Rectal smooth muscle tissue (tissue), 1 donor: ENCODE measurements at regions not wholly inside any gene's neighbourhood (a gene's known extent, or its start where the extent isn't known, plus 50 kb on each side); places are given as distances from the start of the nearest gene placed in this dataset.
"Not testable (repeated sequence)": the region's sequence is repeated elsewhere in the genome, so short reads cannot be mapped to it uniquely, and the experiment has no call there.

Experiments
- H3K27ac ChIP-seq: one replicate; pipeline ENCODE4 v1.7.0; 2013; ENCODE audit warnings: low read depth, low read length, inconsistent platforms
- H3K27me3 ChIP-seq: one replicate; pipeline ENCODE4 v1.7.0; 2013; ENCODE audit warnings: low read length; ENCODE audit not compliant: control insufficient read depth, insufficient read depth
- H3K36me3 ChIP-seq: one replicate; pipeline ENCODE4 v1.7.0; 2013; ENCODE audit warnings: low read length; ENCODE audit not compliant: control insufficient read depth, insufficient read depth
- H3K4me1 ChIP-seq: one replicate; pipeline ENCODE4 v1.7.0; 2013; ENCODE audit warnings: low read length; ENCODE audit not compliant: control insufficient read depth, insufficient read depth
- H3K4me3 ChIP-seq: one replicate; pipeline ENCODE4 v1.7.0; 2013; ENCODE audit warnings: low read length
- H3K9ac ChIP-seq: one replicate; pipeline ENCODE4 v1.7.0; 2013; ENCODE audit warnings: low read length

DNA sequence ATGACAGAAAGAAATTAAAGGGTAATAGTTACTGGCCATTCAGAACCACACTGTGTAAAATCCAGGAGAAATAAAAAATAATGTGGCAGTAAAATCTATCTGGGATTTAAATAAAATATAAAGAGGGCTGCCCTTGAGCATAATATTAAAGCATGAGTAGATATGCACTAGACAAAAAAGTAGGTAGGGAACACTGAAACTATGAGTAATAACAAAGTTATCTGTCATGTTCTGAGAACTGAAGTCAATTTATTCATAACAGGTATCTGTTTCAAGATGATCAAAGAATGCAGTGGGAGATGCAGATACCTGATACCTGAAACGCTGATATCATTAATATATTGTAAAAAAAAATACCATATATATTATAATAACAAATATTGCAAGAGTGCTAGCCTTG, 1672.0 kb downstream of the SLITRK5 start:
- H3K27me3 ChIP-seq: no peaks in the 10 kb centered on the region
- H3K36me3 ChIP-seq: no peaks in the 10 kb centered on the region
- H3K27ac ChIP-seq: no peak overlapping the region
- no peak overlapping the region for H3K4me3 ChIP-seq
- H3K9ac ChIP-seq: no peak overlapping the region
- H3K4me1 ChIP-seq: no peaks in the 10 kb centered on the region

DNA sequence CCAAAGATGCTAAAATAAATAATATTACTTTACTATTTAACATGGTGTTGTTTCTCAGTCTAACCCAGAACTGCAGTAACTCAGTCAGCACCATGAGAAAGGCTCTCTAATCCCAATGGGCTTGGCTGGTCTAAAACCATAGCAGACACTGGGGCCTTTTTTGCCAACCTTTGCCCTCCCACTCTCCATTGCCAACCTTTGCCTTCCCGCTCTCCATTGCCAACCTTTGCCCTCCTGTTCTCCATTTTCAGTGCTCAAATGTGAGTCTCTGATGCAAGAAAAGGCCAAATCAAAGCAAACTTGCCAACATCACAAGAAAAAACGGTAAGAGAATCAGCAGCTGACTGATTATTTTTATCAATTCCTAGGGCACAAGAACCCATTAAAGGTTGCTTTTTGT, 1681.2 kb downstream of the SLITRK5 start:
- H3K36me3 ChIP-seq: no peaks in the 10 kb centered on the region
- no peaks in the 10 kb centered on the region for H3K27me3 ChIP-seq
- H3K4me3 ChIP-seq: no peak overlapping the region
- H3K9ac ChIP-seq: no peak overlapping the region
- H3K27ac ChIP-seq: no peak overlapping the region
- no peaks in the 10 kb centered on the region for H3K4me1 ChIP-seq

DNA sequence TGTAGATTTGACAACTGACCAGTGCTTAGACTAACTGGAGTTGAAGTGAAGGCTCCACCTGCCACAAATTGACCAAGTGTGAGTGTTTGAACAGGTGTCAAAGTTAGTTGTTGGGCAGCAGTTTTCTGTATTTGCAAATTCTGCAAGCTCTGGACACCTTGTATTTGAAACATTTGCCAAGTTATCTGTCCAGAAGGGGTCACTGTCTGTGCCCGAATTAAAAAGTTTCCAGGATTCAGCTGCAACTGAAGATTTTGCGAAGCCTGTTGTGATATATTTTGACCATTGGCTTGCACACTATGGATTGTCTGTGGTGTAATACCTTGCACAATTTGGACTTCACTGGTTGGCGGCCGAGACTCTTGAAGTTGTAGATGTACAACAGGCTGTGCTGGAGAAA, 1690.7 kb downstream of the SLITRK5 start:
- Histone ChIP-seq H3K4me3 (no peak overlapping the region), H3K4me1 (no peaks in the 10 kb centered on the region), H3K27ac (no peak overlapping the region), H3K36me3 (no peaks in the 10 kb centered on the region), H3K9ac (no peak overlapping the region), H3K27me3 (no peaks in the 10 kb centered on the region)

DNA sequence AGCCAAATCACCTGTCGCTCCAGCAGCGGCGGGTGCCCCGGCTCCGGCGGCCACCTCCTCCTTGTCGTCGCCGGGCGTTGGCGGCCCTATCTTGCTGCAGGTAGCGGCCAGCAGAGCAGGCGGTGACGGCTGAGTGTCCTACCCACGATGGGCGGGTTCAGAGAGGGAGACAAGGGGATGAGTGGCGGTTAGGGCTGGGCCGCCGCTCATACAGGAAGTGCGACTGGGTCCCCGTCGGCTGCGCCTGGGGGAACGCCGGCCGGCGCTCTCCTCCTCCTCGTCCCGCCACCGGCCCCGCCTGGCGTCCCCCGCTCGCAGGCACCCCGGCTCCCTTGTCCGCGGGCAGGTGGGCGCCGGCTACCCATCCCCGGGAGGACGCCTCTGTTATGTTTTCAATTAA, 1692.0 kb downstream of the SLITRK5 start:
- no peaks in the 10 kb centered on the region for H3K27me3 ChIP-seq
- no peak overlapping the region for H3K4me3 ChIP-seq
- H3K4me1 ChIP-seq: no peaks in the 10 kb centered on the region

DNA sequence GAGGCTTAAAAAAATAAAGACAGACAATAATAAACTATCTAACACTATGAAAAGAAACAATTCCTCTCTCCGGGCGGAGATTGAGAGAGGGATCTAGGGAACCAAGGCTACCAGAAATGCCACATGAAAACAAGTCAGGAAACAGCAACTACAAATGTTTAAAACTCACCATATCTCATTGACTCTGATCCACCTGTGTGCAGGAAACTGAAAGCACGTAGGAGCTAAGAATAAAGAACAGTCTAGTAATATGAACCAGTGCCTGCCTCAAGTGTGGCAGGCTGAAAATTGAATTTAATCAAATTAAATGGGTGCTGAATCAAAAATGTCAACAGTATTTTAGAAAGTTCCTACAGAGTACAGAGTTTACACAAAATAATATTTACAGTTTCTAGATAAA, 1701.0 kb downstream of the SLITRK5 start:
- H3K4me3 ChIP-seq: no peak overlapping the region
- no peaks in the 10 kb centered on the region for H3K4me1 ChIP-seq
- no peaks in the 10 kb centered on the region for H3K27me3 ChIP-seq
- H3K27ac ChIP-seq: no peak overlapping the region
- H3K9ac ChIP-seq: no peak overlapping the region
- H3K36me3 ChIP-seq: no peaks in the 10 kb centered on the region

More for the DNA sequence above, 1692.0 kb downstream of the SLITRK5 start:
- H3K27ac ChIP-seq: no peak overlapping the region
- no peaks in the 10 kb centered on the region for H3K36me3 ChIP-seq
- no peak overlapping the region for H3K9ac ChIP-seq

DNA sequence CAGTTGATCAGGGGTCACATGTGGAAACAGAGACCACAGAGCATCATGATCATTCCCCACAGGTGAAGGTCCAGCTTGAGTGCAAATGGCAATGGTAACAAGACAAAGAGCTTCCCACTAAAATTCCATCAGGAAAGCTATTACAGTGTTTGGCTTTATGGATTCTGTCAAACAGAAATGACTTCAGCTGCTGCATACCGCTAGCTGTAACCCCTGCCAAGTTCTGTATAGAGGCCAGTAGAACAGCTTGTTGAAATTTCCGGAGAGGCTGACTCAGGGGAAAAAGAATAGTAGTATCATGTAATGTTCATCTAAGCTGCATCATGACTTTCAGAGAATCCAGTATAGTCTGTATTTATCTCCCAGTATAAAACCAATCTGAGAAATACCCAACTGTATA, 1704.7 kb downstream of the SLITRK5 start:
- no peak overlapping the region for H3K27ac ChIP-seq
- H3K4me3 ChIP-seq: no peak overlapping the region
- no peaks in the 10 kb centered on the region for H3K4me1 ChIP-seq
- H3K27me3 ChIP-seq: no peaks in the 10 kb centered on the region
- no peak overlapping the region for H3K9ac ChIP-seq
- H3K36me3 ChIP-seq: no peaks in the 10 kb centered on the region

DNA sequence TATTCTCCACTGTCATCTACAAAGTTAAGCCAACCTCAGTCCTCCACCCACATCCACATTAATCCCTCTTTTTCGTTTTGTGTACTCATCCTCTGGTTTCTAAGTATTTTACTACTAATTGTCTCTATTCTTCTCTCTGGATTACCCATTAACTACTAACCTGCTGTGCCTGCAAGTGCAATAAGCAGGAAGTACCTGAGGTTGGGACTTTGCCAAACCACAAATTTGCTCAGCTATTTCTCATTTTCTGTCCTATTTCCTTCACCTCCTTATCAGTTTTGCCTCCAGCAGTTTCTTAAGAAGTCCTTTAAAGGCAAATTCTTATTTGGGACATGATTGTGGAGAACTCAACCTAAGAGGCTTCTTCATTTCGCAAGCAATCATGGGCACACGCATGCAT, 1708.9 kb downstream of the SLITRK5 start:
- no peaks in the 10 kb centered on the region for H3K4me1 ChIP-seq
- no peak overlapping the region for H3K27ac ChIP-seq
- H3K9ac ChIP-seq: no peak overlapping the region

DNA sequence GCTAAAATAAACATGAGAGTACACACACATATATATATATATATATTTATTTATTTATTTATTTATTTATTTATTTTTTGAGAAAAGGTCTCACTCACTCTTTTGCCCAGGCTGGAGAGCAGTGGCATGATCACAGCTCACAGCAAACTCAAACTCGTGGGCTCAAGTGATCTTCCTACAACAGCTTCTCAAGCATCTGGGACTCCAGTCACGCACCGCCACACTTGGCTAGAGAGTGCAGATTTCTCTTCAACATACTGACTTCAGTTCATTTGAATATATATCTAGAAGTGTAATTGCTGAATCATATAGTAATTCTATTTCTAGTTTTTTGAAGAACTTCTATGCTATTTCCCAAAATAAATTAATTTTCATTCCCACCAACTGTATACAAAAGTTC, 1711.8 kb downstream of the SLITRK5 start:
- no peaks in the 10 kb centered on the region for H3K4me1 ChIP-seq
- no peak overlapping the region for H3K9ac ChIP-seq
- H3K36me3 ChIP-seq: no peaks in the 10 kb centered on the region
- H3K27ac ChIP-seq: no peak overlapping the region
- H3K4me3 ChIP-seq: no peak overlapping the region
- no peaks in the 10 kb centered on the region for H3K27me3 ChIP-seq

More for the DNA sequence above, 1708.9 kb downstream of the SLITRK5 start:
- Histone ChIP-seq H3K27me3 (no peaks in the 10 kb centered on the region), H3K36me3 (no peaks in the 10 kb centered on the region), H3K4me3 (no peak overlapping the region)

DNA sequence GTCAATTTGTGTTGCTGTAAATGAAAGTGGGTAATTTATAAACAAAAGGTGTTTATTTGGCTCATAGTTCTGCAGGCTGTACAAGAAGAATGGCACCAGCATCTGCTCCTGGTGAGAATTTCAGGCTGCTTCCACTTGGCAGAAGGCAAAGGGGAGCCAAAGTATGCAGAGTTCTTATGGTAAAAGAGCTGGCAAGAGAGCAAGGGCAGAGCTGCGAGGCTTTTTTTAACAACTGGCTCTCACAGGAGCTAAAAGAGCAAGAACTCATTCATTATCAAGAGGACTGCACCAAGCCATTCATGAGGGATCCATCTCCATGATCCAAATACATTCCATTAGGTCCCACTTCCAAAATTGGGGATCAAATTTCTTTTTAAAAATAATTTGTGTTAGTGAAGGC, 1712.7 kb downstream of the SLITRK5 start:
- no peak overlapping the region for H3K9ac ChIP-seq
- no peak overlapping the region for H3K4me3 ChIP-seq
- H3K36me3 ChIP-seq: no peaks in the 10 kb centered on the region
- H3K27me3 ChIP-seq: no peaks in the 10 kb centered on the region
- H3K4me1 ChIP-seq: no peaks in the 10 kb centered on the region
- H3K27ac ChIP-seq: no peak overlapping the region

DNA sequence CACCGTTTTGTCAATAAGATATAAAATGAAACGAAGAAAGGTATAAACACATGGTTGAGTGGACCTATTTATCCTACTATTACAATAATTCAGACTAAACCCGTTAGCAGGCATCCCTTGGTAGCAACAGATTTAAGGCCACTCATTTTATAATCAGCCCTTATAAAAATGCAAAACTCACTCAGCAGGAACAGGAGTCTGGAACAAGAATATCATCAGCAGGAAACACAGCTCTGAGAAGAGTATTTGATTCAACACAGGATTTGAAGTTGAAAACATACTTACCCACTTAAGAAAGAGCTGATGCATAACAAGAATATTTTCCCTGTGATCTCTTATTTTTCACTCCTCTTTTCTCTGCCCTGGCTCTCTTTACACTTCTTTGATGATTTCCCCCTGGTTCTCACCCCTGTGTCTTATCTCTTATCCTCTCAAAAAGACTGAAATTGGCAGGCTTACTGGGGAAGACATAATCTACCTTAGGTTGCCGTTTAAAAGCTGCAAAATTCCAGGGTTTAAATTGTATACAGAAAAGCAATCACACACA, 1722.7 kb downstream of the SLITRK5 start:
- H3K27me3 ChIP-seq: no peaks in the 10 kb centered on the region
- H3K36me3 ChIP-seq: no peaks in the 10 kb centered on the region
- no peak overlapping the region for H3K9ac ChIP-seq
- H3K4me1 ChIP-seq: no peaks in the 10 kb centered on the region
- no peak overlapping the region for H3K27ac ChIP-seq
- H3K4me3 ChIP-seq: no peak overlapping the region

DNA sequence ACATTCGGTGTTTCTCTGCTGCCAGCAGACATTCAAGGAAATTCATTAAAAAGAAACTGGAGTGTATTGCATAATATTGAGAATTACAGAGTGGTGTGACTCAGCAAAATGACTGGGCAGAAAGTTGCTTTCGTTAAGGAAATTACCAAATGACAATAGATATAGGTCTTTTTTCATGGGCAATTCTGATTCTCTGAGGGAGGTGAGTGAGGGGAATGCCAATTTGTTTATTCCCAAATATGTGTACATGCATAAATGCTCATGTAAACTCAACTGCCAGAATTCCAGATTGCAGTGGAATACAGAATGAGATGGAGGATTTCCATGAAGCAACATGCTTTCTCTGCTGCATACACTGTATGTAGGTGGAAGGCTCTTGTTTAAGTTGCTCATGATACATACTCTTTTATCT, 1730.1 kb downstream of the SLITRK5 start:
- H3K27me3 ChIP-seq: no peaks in the 10 kb centered on the region
- no peak overlapping the region for H3K9ac ChIP-seq
- no peaks in the 10 kb centered on the region for H3K4me1 ChIP-seq
- no peak overlapping the region for H3K4me3 ChIP-seq
- H3K27ac ChIP-seq: no peak overlapping the region
- no peaks in the 10 kb centered on the region for H3K36me3 ChIP-seq

DNA sequence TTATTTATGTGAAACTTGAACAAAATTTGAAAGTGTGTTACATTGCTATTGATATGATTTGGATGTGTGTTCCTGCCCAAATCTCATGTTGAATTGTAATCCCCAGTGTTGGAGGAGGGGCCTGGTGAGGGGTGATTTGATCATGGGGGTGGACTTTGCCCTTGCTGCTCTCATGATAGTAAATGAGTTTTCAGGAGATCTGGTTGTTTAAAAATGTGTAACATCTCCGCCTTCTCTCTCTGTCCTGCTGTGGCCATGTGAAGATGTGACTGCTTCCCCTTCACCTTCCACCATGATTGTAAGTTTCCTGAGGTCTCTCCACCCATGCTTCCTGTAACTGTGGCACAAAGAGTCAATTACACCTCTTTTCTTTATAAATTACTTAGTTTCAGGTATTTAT, 1731.0 kb downstream of the SLITRK5 start:
- Histone ChIP-seq H3K4me1 (no peaks in the 10 kb centered on the region), H3K4me3 (no peak overlapping the region), H3K36me3 (no peaks in the 10 kb centered on the region), H3K9ac (no peak overlapping the region), H3K27ac (no peak overlapping the region), H3K27me3 (no peaks in the 10 kb centered on the region)

DNA sequence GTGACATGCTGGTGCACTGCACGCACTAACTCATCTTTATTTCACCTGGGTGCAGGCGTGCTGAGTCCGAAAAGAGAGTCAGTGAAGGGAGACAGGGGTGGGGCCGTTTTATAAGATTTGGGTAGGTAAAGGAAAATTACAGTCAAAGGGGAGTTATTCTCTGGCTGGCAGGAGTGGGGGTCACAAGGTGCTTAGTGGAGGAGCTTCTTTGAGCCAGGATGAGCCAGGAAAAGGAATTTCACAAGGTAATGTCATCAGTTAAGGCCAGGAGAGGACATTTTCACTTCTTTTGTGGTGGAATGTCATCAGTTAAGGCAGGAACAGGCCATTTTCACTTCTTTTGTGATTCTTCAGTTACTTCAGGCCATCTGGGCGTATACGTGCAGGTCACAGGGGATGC, 1734.9 kb downstream of the SLITRK5 start:
- H3K4me1 ChIP-seq, H3K9ac ChIP-seq, H3K36me3 ChIP-seq, H3K27me3 ChIP-seq, H3K4me3 ChIP-seq, H3K27ac ChIP-seq: not testable (repeated sequence)
